Activated CD4-positive, alpha-beta T cell treated with anti-CD3 and anti-CD28 coated beads, Interleukin-2, amount 50 U/mL, for 24 hours (primary cell): ENCODE measurements at regions not wholly inside any gene's neighbourhood (a gene's known extent, or its start where the extent isn't known, plus 50 kb on each side); places are given as distances from the start of the nearest gene placed in this dataset.

Experiments used
- DNase-seq, 2 donors: peaks; one replicate each; pipeline ENCODE4 v3.0.0-alpha.2; 2020; ENCODE audit warnings: low read depth in 1 of 2, low spot score in 1 of 2

DNA sequence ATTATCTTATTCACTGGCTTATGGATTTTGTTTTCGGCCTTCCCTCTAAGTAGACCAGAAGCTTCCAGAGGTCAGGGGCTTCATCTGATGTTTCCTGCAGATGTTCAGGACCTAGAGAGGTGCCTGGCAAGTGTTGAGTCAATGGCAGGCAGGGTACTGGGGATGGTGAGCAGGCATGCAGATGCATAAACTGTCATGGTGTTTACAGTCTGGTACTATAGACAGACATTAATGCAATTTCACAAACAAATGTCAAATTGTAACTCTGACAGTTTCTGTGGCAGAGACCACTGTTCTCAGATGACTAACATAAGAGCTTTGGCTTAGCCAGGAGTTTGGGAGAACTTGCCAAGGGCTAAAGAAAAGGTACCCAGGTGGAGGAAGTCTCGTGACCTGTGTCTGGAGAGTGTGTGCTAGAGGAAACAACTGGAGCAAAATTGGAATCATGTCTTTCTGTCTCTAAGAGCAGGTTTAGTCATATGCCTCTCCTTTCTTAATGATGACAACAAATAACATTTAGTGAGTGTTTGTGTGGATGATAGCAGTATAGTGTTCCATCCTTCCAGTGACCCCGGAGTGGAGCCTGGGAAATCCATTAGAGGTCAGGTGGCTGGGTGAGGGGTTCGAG, 53.7 kb upstream of the TRAK1 start:
- no peak for DNase-seq

DNA sequence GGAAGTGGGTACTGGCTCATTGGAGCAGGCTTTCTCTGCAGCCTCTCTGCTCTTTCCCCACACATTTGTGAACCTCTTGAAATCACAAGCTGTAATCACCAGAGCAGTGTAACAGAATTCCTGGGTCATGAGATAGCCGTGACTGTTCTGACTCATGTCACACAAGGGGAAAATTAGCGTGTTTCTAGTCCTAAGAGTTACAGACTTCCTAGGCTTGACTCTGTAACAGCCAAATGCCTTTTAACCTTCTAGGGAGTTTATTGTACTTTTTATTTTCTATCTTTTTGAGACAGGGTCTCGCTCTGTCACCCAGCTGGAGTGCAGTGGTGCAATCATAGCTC, 54.7 kb upstream of the TRAK1 start:
- DNase-seq, result no peak

DNA sequence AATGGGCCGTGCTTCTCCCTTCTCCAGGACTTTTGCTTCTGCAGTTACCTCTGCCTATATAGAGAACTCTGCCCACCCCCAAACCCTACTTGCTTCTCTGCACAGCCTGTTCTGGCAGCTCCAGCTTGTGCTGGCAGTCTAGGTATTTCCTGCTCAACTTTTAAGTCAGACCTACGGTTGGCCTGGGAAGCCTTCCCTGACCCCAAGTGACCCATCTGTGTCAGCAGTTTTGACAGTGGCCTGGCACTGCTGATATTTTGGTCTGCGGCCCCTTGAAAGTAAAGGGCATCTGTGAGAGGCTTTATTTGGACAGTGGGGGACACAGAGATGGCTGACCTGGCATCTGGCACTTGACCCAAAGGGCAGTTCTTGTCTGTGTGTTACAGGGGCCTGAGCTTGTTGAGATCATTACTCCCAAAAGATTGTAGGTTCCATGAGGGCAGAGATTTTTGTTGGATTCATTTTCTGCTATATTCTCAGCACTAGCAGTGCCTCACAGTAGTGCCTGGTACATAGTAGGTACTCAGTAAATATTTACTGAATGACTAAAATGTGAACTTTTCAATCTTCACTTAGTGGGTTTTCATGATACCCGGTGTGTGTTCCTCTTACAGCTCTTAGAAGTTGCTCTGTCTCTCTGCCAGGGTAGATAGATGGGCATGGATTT, 55.2 kb upstream of the TRAK1 start:
- no peak for DNase-seq

DNA sequence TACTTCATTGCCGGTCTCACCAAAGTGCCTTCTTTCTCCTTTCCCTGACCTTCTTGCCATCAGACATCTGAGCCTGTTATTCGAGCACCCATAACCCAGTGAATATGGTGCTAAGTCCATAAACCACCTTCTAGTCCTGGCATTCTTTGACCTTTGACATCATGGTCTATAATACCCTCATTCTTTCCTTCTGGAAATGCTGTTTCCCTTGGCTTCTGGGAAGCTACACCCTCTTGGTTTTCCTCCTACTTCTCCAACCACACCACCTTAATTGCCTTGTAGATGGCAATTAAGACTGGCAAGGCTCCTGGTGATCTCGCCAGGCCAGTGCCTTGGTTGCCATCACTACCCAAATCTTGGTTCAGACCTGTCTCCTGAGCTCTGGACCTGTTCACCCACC, 56.1 kb upstream of the TRAK1 start:
- DNase-seq, result no peak

DNA sequence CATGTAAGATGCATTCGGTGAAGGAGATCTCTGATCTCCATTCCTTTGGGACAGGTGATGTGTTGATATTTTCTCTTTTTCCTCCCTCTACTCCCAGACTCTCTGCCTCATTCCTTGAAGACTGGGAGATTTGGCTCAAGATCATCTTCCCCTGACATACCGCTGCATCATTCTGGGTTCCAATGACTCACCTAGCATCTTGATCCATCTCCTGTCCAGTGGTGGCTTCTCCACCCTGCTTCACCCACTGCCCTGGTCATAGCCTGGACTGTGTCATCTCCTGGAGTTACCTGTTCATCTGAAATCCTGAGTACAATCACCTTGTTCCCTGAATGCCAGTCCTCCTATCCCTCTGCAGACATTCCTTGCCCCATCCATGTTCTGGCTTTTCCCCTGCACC, 57.4 kb upstream of the TRAK1 start:
- no peak for DNase-seq

DNA sequence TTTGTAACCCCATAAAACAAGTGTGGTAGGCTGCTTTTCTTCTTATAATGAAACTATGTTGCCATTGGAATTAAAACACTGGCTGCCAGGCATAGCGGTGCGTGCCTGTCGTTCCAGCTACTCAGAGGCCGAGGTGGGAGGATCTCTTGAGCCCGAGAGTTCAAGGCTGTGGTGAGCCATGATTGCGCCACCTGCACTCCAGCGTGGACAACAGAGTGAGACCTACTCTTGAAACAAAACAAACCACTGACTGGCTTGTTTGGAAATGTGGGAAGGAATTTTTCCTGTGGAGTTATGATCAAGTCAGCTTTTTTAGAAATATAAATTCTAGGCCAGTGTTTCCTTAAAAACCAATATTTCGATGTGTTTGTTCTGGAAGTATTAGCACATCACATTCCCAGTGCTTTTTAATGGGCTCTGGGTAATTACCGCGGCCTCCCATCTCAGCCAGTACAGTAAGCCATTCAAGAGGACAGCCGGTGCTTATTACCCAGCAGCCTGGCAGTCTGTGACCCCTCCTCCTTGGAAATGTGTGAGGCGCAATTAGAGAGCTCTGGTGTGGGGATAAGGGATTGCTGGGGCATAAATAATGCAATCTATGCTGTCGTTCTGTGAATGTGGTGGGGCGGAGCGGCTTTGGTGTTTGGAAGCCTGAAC, 58.3 kb upstream of the TRAK1 start:
- no peak for DNase-seq

DNA sequence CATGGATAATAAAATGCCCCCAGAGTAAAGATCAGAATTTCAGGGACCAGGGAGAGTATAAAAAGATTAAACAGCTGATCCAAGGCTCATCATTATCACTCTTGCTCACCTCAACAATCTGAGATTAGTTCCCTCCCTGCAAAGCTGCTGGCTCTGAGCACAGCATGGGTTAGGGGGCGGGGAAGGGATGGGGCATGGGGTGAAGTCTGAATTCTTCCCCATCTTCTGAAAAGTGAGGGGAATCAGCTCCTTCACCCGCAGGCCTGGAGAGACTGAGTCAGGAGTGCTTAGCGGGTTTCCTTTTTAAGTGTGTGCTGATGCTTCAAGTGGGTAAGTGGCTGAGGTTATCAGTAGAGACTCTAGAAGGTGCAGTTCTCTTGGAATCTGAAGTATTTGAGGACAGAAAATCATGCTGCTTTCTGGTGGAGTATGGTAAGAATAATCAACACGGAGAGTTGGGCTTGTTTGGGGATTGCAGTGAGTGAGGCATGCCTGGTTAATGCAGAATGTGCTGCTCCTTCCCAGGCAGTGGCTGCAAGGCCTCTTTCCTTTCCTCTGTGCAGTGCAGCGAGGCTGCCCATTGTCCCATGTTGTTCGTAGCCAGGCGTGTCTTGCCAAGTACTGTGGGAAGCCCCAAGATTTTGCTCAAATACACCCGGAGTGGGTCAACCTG, 59.2 kb upstream of the TRAK1 start:
- no peak for DNase-seq

DNA sequence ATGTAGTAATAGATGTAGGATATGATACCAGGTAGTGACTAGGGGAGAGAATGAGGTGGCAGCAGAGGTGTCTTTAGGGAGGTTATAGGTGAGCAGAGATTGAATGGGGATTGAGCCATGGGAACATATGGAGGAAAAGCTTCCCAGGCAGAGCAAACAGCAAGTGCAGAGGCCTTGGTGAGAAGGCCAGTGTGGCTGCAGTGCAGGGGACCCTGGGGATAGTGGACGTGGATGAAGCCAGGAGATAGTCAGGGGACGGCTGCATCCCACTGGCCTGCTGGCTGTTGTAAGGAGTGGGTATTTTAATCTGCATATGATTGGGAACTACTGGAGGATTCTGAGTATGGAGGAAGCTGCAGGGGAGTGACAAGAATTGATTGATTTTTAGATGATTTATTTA, 62.7 kb upstream of the TRAK1 start:
- no peak for DNase-seq

DNA sequence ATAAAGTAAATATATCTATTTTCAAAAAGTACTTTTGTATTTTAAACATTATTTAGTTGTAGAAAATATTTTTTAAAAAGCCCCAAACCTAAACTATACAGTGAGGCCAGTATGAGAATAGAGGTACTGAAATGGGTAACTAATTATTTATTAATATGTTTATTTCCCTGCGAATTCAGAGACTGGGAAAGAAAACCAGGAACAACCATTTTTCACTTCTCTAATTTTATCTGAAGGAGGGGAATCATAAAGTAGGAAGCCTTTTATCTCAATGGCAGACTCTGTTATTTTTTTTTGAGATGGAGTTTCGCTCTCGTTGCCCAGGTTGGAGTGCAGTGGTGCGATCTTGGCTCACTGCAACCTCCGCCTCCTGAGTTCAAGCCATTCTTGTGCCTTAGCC, 63.6 kb upstream of the TRAK1 start:
- DNase-seq, result no peak

DNA sequence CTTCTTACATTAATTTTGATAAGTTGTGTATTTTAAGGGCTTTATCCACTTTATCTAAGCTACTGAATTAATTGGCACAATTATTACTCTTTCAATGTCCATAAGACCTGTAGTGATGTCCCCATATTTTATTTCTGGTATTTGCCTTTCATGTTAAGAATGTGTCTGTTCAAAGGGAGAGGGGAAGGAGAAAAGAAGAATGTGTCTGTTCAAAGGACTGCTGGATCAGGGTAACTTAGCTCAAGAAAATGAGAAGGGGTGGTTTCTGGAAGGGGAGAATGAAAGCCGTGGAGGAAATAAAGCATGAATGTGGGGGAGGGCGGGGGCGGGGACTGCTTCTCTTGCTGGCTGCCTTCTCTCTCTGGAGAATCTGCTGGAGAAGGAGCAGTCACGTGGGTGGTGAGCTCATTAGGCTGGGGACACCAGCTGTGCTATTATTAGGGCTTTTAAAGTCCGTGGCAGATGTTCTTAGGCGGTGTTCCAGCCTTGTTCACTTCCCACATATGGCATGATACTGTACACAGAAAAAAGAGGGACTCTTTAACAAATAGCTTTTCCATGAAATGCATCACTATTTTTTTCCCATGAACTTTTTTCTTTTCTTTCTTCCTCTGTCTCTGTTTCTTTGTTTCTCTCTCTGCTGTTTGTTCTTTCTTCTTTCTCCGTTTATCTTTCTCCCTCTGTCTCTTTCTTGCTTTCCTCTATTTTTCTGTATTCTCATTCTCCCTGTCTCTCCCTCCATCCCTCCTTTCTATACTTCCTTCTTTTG, 63.7 kb upstream of the ULK4 start:
- no peak for DNase-seq

DNA sequence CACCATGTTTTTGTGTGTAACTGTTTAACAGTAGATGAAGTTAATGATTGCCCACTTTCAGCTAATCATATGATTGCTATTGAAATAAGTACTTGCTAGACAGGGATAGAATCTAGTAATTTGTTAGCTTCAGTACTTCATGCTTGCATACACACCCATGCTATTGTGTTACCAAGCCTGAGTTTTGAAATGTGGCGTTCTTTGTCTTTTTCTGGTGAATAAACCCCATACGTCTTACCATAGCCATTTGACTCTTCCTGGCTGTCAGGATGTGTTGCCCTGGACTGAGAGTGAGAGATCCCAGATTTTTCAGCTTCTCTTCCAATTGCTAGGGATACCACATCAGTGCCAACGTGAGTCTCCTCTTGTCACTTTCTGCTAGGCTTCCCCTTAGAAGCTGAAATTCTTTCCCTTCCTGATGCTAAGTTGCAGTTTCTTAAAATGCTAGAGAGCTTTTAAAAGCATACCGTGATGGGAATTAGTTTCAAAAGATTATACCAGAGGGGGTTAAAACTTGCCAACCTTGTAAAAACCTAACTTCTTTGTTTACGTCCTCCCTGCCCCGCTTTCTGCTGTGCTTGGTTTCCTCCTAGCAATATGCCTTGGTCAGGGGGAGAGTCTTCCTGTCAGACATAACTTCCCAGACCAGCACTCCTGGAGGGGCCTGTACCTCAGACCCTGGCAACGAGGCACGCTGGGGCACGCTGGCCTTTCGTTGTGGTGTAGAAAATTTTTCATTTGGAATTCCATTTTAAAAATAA, 62.9 kb upstream of the ULK4 start:
- DNase-seq, result no peak

DNA sequence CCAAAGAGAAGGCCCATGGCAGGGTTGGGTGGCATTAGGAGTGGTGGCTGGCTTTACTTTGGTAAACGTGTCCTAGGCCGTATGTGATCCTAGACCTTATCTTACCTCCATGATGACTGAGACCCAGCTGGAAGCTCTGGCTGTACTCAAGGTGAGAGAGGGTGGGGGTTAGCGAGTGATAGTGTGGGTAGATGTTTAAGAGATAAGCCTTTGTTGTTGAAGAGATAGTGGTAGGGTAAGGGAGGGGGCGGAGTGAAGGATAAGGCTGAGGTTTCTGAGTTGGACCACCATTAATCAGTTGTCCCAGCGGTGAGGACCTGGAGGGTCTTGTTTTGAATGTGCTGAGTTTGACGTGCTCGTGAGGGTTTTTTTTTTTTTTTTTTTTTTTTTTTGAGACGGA, 61.5 kb upstream of the ULK4 start:
- peak in 1 of 2 donors; percentile 43 for DNase-seq

DNA sequence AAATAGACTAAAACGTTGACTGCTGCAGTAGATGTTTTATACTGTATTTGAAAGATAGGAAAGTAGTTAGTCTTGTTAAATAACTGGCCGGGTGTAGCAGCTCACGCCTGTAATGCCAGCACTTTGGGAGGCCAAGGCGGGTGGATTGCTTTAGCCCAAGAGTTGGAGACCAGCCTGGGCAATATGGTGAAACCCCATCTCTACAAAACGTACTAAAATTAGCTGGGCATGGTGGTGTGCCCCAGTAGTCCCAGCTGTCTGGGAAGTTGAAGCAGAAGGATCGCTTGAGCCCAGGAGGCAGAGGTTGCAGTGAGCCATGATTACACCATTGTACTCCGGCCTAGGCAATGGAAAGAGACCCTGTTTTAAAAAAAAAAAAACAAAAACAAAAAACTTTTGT, 60.5 kb upstream of the ULK4 start:
- DNase-seq, result no peak

DNA sequence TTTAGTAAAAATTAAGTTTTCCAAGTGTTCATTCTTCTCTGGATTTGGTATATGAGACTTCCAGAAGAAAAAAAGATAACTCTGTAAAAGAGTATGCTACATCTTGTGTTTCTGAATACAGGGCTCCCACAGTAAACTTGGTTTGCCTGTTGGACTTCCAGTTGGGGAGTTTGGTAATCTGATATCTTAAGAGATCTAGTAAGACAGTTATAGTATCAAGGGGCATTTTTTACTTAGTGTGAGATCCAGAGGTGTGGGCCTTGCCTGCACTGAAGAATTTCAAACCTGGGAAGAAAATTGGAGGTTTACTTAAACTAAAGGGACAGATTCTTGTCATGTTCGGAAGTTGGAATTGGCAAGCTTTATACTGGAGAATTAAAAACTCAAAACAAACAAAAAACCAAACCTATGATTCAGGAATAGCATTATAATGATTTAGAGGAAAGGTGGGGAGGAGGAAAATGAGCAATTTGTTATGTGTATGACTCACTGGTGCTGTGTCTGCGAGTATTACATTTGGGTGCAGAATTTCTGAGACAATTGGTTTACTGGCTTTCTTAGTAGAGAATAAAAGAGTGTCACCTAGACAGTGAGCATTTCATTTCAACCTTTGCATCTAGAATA, 58.9 kb upstream of the ULK4 start:
- no peak for DNase-seq

DNA sequence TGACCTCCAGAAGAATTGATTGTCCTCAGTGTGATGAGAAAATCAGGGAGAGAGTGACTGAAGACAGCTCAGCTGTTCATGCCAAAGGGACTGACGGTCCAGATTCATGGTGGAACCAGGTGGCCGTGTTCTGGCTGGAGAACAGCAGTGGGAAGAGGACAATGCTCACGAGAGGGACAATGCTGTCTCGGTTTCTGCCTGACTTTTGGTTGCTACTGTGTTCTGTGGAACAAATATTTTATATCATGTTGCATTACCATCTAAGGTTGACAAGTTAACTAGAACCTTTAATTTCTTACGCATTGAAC, 58.0 kb upstream of the ULK4 start:
- DNase-seq, result no peak

DNA sequence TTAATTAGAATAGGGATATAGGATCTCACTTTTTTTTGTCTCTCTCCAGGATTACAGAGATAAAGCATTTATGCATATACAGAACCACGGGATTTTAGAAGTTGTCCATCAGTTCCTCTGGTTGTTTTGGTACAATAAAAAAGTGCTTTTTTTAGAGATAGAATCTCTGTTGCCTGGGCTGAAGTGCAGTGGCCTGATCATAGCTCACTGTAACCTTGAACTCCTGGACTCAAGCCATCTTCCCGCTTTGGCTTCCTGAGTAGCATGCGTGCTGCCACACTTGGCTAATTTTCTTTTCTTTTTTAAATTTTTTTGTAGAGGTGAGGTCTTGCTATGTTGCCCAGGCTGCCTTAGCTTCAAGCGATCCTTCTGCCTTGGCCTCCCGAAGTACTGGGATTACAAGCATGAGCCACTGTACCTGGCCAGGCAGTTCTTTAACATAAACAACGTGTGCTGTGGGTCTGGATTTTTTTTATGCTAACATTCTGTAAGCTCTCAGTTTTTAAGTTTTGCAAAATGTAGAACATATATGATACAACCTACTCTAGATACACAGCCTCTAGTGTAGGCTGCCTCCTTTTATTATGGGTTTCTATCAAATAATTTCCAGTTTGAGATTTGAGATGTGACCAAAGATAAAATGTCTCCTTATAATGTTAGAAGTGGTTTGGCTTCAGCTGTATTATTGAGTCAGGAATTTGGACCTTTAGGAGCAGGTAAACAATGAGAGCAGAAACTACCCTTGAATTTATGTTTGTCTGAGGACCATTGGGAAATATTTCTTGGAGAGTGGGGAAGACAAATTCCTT, 57.4 kb upstream of the ULK4 start:
- no peak for DNase-seq

DNA sequence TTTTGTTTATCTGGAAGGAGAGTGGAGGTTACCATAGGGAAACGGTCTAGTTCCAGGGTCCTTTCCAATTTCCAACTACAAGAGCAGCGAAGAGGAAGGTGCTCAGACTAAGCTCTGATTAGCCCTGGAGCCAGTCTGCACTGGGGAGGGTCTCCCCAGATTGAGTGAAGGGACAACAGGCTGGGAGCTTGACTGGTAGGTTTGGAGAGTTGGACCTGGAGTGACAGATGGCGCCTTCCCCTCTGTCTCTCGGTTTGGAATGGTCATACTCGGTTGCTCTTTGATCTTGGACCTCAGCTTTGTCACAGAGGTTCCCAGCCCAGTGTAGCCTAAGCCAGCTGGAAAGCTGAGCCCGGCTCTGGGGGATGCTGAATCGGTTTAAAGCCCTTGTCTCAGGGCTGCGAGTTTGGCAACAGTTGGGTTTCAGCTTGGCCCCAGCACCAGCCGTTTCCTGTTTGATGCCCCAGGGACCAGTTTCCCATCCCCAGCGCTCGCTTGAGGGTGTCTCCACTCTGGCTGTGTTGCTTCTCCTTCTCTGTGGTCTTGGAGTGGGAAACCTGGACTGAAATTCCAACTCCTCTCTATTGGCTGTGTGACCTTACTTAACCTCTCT, 53.1 kb upstream of the ULK4 start:
- DNase-seq, result no peak

DNA sequence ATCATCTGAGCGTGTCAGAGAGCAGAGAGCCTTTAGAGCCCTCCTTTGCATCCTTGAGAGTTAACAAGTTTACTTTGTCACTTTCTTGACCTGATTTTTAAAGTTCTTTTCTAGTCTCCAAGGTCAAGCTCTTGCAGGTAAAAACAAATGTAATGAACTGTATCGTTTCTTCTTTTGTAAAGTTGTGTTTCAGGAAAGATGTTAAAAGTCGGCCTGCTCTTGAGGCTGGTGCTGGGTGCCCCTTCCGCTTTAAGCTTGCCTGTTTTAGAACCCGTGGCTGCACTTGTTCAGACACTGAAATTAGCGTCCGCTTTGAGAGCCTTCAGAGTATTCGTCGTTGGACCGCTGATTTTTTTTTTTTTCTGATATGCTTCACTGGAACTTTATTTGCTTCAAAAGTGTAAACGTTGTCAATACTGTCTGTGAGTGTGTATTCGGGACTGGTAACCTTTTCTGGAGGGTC, 52.6 kb upstream of the ULK4 start:
- no peak for DNase-seq
